ENCODE measurements at regions not wholly inside any gene's neighbourhood (a gene's known extent, or its start where the extent isn't known, plus 50 kb on each side); places are given as distances from the start of the nearest gene placed in this dataset.
"Not testable (repeated sequence)": the region's sequence is repeated elsewhere in the genome, so short reads cannot be mapped to it uniquely, and the experiment has no call there.

DNA sequence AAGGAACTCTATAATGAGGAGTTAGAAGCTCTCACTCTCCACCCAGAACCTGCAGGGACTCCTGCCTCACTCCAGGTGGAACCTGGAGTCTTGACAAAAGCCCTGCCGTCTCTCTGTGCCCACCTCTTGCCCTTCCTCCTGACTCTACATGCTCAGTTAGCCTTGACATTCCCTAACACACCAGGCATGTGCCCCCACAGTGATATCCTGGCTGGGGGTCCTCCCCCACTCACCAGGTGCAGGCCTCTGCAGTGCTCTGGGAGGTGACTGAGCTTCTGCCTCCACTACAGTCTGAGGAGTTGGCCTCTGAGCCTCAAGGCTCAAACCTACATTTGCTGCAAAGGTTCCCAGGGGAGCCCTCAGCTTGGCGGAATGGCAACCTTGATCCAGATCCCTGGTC is 300.7 kb downstream of the ADGRD1 start:
- Histone ChIP-seq H3K27me3 (ENCODE audit: insufficient read depth, low read length) (no peaks in the 10 kb centered on the region), H3K4me1 (ENCODE audit: control insufficient read depth, insufficient read depth, low read length, unreplicated experiment) (no peaks in the 10 kb centered on the region), H2AFZ (ENCODE audit: low read length, unreplicated experiment) (no peak overlapping the region), H3K27ac (ENCODE audit: low read depth, low read length) (no peak overlapping the region), H3K36me3 (ENCODE audit: insufficient read depth, low read length) (no peaks in the 10 kb centered on the region), H3K4me3 (ENCODE audit: low read depth, low read length) (no peak overlapping the region), H3K79me2 (ENCODE audit: control insufficient read depth, insufficient read depth, low read length, unreplicated experiment) (no peaks in the 10 kb centered on the region)

DNA sequence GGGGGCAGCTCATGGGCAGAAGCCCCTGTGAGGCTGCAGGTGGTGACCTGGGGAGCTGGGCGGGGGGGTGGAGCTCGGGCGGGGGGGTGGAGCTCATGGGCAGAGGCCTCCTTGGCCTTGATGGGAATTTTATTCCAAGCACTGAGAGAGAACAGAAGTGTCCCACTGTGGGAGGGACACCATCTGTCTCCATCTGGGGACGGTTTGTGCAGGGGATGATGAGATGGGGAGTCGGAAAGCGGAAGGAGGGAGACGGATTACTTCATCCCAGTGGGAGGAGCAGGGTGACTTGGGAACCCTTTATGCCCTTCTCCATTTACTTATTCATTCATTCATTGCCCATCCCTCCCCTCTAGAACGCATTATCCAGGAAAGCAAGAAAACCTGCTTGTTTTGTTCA is 304.7 kb downstream of the ADGRD1 start:
- Histone ChIP-seq H3K79me2 (ENCODE audit: control insufficient read depth, insufficient read depth, low read length, unreplicated experiment) (no peaks in the 10 kb centered on the region), H3K36me3 (ENCODE audit: insufficient read depth, low read length) (no peaks in the 10 kb centered on the region), H3K27ac (ENCODE audit: low read depth, low read length) (no peak overlapping the region), H2AFZ (ENCODE audit: low read length, unreplicated experiment) (no peak overlapping the region), H3K4me3 (ENCODE audit: low read depth, low read length) (no peak overlapping the region), H3K4me1 (ENCODE audit: control insufficient read depth, insufficient read depth, low read length, unreplicated experiment) (no peaks in the 10 kb centered on the region), H3K27me3 (ENCODE audit: insufficient read depth, low read length) (no peaks in the 10 kb centered on the region)

DNA sequence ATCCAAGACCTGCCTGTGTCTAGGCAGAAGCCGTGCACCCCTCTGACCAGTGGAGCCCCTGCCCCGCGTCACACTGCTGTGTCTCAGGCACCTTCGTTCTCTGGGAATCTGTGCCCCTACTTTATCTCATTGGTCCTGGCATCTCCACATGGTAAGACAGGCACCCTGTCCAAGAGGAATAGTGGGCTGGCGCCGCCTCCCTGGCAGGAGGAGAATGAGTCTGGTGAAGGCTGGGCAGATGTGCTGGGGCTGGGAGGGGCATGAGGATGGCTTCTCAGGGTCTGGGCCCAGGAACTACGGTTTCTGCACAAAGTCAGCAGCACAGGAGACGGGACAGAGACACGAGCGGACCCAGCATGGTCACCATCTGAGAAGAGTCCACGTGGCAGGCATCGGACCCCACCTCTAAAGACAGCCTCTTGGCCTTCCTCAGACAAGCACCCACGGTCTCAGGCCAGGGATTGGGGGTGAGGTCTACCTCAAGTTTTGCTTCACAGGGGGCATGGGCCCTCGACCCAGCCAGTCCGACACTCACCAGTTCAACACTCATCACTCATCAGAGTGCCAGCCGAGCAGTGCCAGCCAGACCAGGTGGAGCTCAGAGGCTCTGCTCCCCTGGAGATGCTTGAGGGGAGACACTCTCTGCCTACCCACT is 306.7 kb downstream of the ADGRD1 start:
- H2AFZ ChIP-seq (ENCODE audit: low read length, unreplicated experiment) = no peak overlapping the region
- no peak overlapping the region for H3K4me3 ChIP-seq (ENCODE audit: low read depth, low read length)
- H3K27me3 ChIP-seq (ENCODE audit: insufficient read depth, low read length) = no peaks in the 10 kb centered on the region
- H3K79me2 ChIP-seq (ENCODE audit: control insufficient read depth, insufficient read depth, low read length, unreplicated experiment) = no peaks in the 10 kb centered on the region
- no peaks in the 10 kb centered on the region for H3K4me1 ChIP-seq (ENCODE audit: control insufficient read depth, insufficient read depth, low read length, unreplicated experiment)
- no peak overlapping the region for H3K27ac ChIP-seq (ENCODE audit: low read depth, low read length)
- no peaks in the 10 kb centered on the region for H3K36me3 ChIP-seq (ENCODE audit: insufficient read depth, low read length)

DNA sequence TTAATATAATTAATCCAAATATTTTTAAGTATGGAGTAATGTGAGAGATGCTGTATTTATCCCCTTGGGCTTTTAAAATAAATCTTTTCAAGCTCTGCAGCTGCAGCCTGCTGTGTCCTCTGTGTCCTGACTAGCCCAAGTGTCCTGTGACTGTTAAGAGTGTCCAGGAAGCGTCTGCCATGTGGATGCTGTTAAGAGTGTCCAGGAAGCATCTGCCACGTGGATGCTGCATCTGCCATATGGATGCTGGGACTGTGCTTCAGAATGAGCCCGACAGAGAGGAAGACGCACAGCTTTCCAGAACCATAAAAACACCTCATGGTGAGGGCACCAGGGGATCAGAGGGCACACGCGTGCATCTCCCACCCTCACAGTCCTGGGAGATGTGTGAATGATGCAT is 307.2 kb downstream of the ADGRD1 start:
- H3K79me2 ChIP-seq (ENCODE audit: control insufficient read depth, insufficient read depth, low read length, unreplicated experiment) = no peaks in the 10 kb centered on the region
- H3K4me1 ChIP-seq (ENCODE audit: control insufficient read depth, insufficient read depth, low read length, unreplicated experiment) = no peaks in the 10 kb centered on the region
- no peak overlapping the region for H2AFZ ChIP-seq (ENCODE audit: low read length, unreplicated experiment)
- no peaks in the 10 kb centered on the region for H3K27me3 ChIP-seq (ENCODE audit: insufficient read depth, low read length)
- H3K36me3 ChIP-seq (ENCODE audit: insufficient read depth, low read length) = no peaks in the 10 kb centered on the region
- H3K4me3 ChIP-seq (ENCODE audit: low read depth, low read length) = no peak overlapping the region
- H3K27ac ChIP-seq (ENCODE audit: low read depth, low read length) = no peak overlapping the region

DNA sequence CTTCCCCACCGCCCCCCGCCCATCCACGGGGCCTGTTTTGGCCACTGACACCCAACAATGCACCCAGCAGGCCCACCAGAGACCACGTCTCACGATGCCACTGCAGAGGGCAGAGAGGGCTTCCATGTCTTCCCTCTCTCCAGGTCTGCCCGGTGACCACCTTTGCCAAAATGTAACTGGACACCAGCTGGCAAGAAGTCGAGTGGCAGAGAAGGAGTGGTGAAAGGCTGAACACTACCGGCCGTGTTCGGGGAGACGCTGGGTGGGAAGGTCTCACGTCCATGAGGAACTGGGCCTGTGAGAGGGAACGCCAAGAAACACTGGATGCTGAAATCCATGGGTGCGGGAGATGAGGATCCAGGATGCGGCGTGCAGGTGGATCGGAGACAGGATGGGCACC is 308.2 kb downstream of the ADGRD1 start:
- H3K79me2 ChIP-seq (ENCODE audit: control insufficient read depth, insufficient read depth, low read length, unreplicated experiment) = no peaks in the 10 kb centered on the region
- no peaks in the 10 kb centered on the region for H3K36me3 ChIP-seq (ENCODE audit: insufficient read depth, low read length)
- no peak overlapping the region for H2AFZ ChIP-seq (ENCODE audit: low read length, unreplicated experiment)
- H3K4me3 ChIP-seq (ENCODE audit: low read depth, low read length) = no peak overlapping the region
- H3K4me1 ChIP-seq (ENCODE audit: control insufficient read depth, insufficient read depth, low read length, unreplicated experiment) = no peaks in the 10 kb centered on the region
- H3K27ac ChIP-seq (ENCODE audit: low read depth, low read length) = no peak overlapping the region
- H3K27me3 ChIP-seq (ENCODE audit: insufficient read depth, low read length) = no peaks in the 10 kb centered on the region

DNA sequence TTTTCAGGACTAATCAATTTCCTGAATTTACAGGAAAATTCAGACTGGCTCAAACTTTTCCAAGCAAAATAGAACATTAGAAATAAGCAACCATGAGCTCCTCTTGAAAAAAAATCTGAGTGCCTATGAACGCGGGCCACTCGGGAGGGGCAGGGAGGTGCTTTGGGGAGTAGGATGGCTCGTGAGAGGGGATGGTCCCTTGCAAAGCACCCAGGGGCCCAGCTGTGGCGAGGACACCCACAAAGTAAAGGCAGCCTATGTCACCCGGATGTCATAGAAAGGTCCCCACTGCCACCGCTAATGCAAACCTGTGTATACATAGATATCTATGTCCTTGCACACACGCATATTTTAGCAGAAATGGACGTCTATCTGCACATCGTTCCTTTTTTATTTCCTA is 309.9 kb downstream of the ADGRD1 start:
- Histone ChIP-seq H3K4me1 (ENCODE audit: control insufficient read depth, insufficient read depth, low read length, unreplicated experiment) (no peaks in the 10 kb centered on the region), H3K4me3 (ENCODE audit: low read depth, low read length) (no peak overlapping the region), H3K36me3 (ENCODE audit: insufficient read depth, low read length) (no peaks in the 10 kb centered on the region), H3K27me3 (ENCODE audit: insufficient read depth, low read length) (no peaks in the 10 kb centered on the region), H3K27ac (ENCODE audit: low read depth, low read length) (no peak overlapping the region), H3K79me2 (ENCODE audit: control insufficient read depth, insufficient read depth, low read length, unreplicated experiment) (no peaks in the 10 kb centered on the region), H2AFZ (ENCODE audit: low read length, unreplicated experiment) (no peak overlapping the region)

DNA sequence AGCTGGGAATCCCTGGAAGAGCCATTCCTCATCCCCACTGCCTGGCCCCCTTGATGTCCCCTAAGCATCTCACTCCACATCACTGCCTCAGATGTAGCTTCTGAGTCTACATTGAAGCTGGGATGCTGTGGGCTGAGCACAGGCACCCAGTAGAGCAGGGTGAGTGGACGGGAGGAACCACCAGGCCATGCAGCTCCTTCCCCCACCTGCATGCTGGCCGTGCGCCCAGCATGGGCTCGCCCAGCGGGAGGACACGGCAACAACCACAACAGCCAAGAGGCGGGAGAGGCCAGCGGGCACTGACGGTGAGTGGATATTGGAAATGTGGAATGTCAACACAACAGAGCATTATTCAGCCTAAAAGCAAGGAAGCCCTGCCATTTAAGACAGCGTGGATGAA is 310.9 kb downstream of the ADGRD1 start:
- no peak overlapping the region for H2AFZ ChIP-seq (ENCODE audit: low read length, unreplicated experiment)
- H3K4me1 ChIP-seq (ENCODE audit: control insufficient read depth, insufficient read depth, low read length, unreplicated experiment) = no peaks in the 10 kb centered on the region
- no peaks in the 10 kb centered on the region for H3K36me3 ChIP-seq (ENCODE audit: insufficient read depth, low read length)
- no peaks in the 10 kb centered on the region for H3K79me2 ChIP-seq (ENCODE audit: control insufficient read depth, insufficient read depth, low read length, unreplicated experiment)
- no peak overlapping the region for H3K4me3 ChIP-seq (ENCODE audit: low read depth, low read length)
- H3K27ac ChIP-seq (ENCODE audit: low read depth, low read length) = no peak overlapping the region
- H3K27me3 ChIP-seq (ENCODE audit: insufficient read depth, low read length) = no peaks in the 10 kb centered on the region

DNA sequence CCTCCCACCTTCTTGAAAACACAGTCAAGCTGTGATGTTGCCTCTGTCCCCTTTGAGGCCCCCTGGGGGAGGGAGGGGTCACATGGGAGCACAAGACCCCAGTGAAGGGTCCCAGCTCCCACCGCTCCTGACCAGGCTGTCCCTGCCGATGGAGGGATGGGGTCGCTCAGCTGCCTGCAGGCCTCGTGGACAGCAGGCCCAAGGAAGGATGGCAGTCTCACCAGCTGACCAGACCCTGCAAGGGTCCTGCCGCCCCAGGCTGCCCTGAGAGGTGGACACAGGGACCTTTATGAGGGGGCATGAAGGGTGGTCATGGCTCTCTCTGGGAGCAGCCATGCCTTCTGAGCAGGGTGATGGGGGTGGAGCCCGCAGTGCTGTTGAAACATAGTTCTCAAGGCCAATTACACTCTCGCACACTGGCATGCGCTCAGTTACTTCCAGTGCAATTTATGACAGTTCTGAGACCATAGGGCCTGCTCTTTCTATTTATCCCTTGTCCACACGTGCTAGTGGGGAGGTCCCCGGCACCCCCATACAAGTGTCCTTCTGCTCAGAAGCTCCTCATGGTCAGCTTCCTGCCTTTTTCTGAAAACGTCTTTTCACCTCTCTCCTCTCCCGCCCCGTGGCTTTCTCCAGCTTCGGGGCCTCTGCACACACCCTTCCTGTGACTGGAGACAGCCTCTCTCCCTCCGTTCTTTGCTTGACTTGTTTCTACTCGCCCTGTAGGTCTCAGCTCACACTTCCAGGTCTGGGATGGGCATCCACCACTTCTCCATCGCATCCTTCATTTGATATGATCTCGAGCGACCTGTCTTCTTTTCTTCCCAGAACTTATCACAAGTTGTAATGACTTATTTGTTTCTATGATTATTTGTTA is 313.1 kb downstream of the ADGRD1 start:
- no peak overlapping the region for H2AFZ ChIP-seq (ENCODE audit: low read length, unreplicated experiment)
- no peaks in the 10 kb centered on the region for H3K4me1 ChIP-seq (ENCODE audit: control insufficient read depth, insufficient read depth, low read length, unreplicated experiment)

DNA sequence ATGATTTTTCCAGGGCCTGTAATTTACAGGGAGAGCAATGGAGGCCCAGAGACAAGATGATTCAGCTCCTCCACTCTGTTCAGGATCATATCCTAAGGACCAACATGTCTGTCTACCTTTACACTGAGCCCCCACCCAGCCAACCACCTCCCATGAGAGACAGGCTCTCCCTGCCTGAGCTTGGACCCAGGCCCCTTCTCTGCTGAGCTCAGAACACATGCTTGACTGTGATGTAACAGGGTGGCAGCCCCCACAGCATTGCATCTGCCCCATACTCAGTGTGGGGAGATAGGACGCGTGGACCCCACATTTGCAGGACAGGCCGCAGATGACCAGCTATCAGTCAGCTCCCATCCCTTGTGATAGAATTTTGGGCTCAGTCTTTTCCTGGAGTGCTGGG is 313.9 kb downstream of the ADGRD1 start:
- Histone ChIP-seq H2AFZ (ENCODE audit: low read length, unreplicated experiment) (no peak overlapping the region), H3K79me2 (ENCODE audit: control insufficient read depth, insufficient read depth, low read length, unreplicated experiment) (no peaks in the 10 kb centered on the region), H3K27ac (ENCODE audit: low read depth, low read length) (no peak overlapping the region), H3K36me3 (ENCODE audit: insufficient read depth, low read length) (no peaks in the 10 kb centered on the region), H3K4me1 (ENCODE audit: control insufficient read depth, insufficient read depth, low read length, unreplicated experiment) (no peaks in the 10 kb centered on the region), H3K4me3 (ENCODE audit: low read depth, low read length) (no peak overlapping the region), H3K27me3 (ENCODE audit: insufficient read depth, low read length) (no peaks in the 10 kb centered on the region)

More for the DNA sequence above, 313.1 kb downstream of the ADGRD1 start:
- H3K36me3 ChIP-seq (ENCODE audit: insufficient read depth, low read length) = no peaks in the 10 kb centered on the region
- H3K4me3 ChIP-seq (ENCODE audit: low read depth, low read length) = no peak overlapping the region
- no peak overlapping the region for H3K27ac ChIP-seq (ENCODE audit: low read depth, low read length)
- H3K27me3 ChIP-seq (ENCODE audit: insufficient read depth, low read length) = no peaks in the 10 kb centered on the region
- no peaks in the 10 kb centered on the region for H3K79me2 ChIP-seq (ENCODE audit: control insufficient read depth, insufficient read depth, low read length, unreplicated experiment)

DNA sequence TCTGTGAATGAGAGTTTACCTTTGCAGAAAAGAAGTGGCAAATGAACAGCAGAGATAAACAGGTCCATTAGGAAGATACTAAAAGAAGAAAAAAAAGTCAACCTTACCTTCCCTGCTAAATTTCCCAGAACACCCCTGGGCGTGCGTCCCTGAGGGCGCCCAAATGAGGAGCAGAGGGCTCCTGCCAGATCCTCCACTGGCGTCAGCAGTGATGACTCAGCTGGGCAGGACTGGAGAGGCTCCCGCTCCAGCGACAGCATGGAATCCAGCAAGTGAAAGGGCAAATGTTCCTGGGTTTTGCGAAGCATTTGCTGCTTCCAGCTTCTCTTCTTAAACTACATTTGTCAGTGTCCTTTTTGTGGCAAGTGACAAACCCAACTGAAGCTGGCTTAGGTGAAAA is 314.4 kb downstream of the ADGRD1 start:
- not testable (repeated sequence) for H3K79me2 ChIP-seq (ENCODE audit: control insufficient read depth, insufficient read depth, low read length, unreplicated experiment); H3K36me3 ChIP-seq (ENCODE audit: insufficient read depth, low read length); H3K27ac ChIP-seq (ENCODE audit: low read depth, low read length); H3K4me3 ChIP-seq (ENCODE audit: low read depth, low read length); H2AFZ ChIP-seq (ENCODE audit: low read length, unreplicated experiment); H3K4me1 ChIP-seq (ENCODE audit: control insufficient read depth, insufficient read depth, low read length, unreplicated experiment); H3K27me3 ChIP-seq (ENCODE audit: insufficient read depth, low read length)

DNA sequence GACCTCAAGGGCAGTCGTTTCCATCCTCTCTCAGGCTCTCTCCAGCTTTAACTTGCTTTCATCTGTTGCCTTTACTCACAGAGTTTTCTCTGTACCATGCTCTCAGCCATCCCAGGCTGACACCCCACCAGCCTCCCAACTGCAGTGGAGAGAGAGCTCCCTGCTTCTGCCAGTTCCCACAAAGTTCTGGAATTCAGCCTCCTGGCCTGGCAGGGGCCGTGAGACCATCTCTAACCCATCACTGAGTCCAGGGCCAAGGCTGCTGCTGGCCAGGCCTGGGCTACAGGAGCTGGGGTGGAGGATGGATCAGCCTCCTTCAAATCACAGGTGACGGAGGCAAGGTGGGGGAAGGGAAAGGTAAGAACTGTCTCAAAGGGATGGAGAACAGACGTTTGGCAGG is 314.9 kb downstream of the ADGRD1 start:
- H3K27me3 ChIP-seq (ENCODE audit: insufficient read depth, low read length); H3K27ac ChIP-seq (ENCODE audit: low read depth, low read length); H3K36me3 ChIP-seq (ENCODE audit: insufficient read depth, low read length); H3K4me1 ChIP-seq (ENCODE audit: control insufficient read depth, insufficient read depth, low read length, unreplicated experiment); H3K4me3 ChIP-seq (ENCODE audit: low read depth, low read length); H2AFZ ChIP-seq (ENCODE audit: low read length, unreplicated experiment); H3K79me2 ChIP-seq (ENCODE audit: control insufficient read depth, insufficient read depth, low read length, unreplicated experiment): not testable (repeated sequence)

All from ACC112 (cell line).